Right lobe of liver (tissue), 4 donors: ENCODE measurements at regions not wholly inside any gene's neighbourhood (a gene's known extent, or its start where the extent isn't known, plus 50 kb on each side); places are given as distances from the start of the nearest gene placed in this dataset.

Experiments
- POLR2A ChIP-seq: fragments of 450-650 bp; IDR thresholded peaks from one replicate; pipeline ENCODE4 v1.6.1; 2017; ENCODE audit warnings: antibody characterized with exemption, mild to moderate bottlenecking
- TF ChIP-seq, protein P1 (sequence below), 4 donors: fragments of 200-600 bp in 3 of 4; fragments of 450-650 bp in 1 of 4; IDR thresholded peaks; one replicate each; pipeline versions ENCODE4 v1.5.1 to v1.8.0; 2016 to 2022; ENCODE audit warnings: antibody characterized with exemption in 4 of 4, mild to moderate bottlenecking in 2 of 4
- donor health status: DM: no; HTN: no; CAD: no.
- donor health status: DM: no; HTN: no; CAD: no.
- donor health status: DM: no; HTN: yes; CAD: no.

- TF ChIP-seq POLR2A, result no peak
- TF ChIP-seq, protein P1, sequence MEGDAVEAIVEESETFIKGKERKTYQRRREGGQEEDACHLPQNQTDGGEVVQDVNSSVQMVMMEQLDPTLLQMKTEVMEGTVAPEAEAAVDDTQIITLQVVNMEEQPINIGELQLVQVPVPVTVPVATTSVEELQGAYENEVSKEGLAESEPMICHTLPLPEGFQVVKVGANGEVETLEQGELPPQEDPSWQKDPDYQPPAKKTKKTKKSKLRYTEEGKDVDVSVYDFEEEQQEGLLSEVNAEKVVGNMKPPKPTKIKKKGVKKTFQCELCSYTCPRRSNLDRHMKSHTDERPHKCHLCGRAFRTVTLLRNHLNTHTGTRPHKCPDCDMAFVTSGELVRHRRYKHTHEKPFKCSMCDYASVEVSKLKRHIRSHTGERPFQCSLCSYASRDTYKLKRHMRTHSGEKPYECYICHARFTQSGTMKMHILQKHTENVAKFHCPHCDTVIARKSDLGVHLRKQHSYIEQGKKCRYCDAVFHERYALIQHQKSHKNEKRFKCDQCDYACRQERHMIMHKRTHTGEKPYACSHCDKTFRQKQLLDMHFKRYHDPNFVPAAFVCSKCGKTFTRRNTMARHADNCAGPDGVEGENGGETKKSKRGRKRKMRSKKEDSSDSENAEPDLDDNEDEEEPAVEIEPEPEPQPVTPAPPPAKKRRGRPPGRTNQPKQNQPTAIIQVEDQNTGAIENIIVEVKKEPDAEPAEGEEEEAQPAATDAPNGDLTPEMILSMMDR (IDR thresholded peaks at IDR 0.05), result no peak
Measured at GRCh38 chr14:51576879-51577278, 74.8 kb upstream of the FRMD6 start.
